ENCODE measurements at regions not wholly inside any gene's neighbourhood (a gene's known extent, or its start where the extent isn't known, plus 50 kb on each side); places are given as distances from the start of the nearest gene placed in this dataset.

DNA sequence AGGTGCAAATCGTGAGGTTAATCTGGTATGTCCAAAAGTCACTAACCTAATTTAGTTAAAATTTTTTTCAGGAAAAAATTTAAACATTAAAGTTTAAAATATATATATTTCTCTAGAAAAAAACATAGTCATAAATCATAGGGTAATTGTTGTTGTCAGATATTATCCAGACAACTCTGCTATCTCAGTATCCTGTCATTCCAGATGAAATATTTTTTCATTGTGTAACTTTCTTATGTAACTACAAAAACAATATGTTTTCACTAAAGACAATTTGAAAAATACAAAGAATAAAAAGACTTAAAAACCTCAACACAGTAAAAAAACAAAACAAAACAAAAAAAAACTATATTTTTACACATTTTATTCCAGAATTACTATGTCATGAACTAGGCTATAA is 57.6 kb downstream of the TENT5A start:
- no peak for DNase-seq (ENCODE audit: low spot score)

DNA sequence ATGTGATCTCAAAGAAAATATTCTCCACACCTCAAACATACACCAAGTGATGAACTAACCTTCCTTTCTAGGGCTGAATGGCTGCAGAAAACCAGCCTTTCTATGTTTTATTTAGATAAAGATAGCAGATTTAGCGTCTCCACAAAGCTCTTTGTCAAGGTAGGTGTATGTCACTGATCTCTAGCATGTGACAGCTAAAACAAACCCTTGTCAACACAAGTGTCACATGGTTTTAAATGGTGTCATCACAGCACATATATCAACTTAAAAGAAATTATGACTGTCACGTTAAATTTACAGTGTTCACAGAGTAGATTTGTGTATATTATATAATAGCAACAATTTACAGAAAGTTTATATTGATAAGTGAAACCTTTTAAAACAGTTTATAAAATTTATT is 58.3 kb downstream of the TENT5A start:
- DNase-seq (ENCODE audit: low spot score) = no peak

- no peak for DNase-seq (ENCODE audit: low spot score)
Measured at GRCh38 chr6:81693266-81693665, 59.2 kb downstream of the TENT5A start.

GRCh38 chr6:81690073-81690472 is 62.4 kb downstream of the TENT5A start:
- DNase-seq (ENCODE audit: low spot score) = no peak

- DNase-seq (ENCODE audit: low spot score) = no peak
Measured at GRCh38 chr6:81689580-81689979, 62.9 kb downstream of the TENT5A start.

DNA sequence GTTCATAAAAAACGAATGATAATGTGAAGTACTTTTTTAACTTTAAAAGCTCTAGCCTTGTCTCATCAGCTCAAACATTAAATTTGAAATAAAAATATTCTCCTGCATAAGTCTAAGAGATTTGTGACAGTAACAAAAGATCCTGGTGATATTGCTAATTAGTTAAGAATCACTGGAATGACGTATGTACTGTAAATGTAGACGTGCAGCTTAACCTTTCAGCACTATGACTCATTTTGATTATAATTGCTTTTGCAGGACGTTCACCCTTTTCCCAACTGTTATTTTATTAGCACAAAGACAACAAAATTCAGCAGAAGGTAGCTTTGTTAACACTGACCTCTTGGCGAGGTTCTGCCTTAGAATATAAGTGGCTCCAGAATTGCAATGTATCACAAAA is 68.6 kb downstream of the TENT5A start:
- no peak for DNase-seq (ENCODE audit: low spot score)

- DNase-seq (ENCODE audit: low spot score) = no peak
Measured at GRCh38 chr6:81682858-81683620, 69.4 kb downstream of the TENT5A start.

DNA sequence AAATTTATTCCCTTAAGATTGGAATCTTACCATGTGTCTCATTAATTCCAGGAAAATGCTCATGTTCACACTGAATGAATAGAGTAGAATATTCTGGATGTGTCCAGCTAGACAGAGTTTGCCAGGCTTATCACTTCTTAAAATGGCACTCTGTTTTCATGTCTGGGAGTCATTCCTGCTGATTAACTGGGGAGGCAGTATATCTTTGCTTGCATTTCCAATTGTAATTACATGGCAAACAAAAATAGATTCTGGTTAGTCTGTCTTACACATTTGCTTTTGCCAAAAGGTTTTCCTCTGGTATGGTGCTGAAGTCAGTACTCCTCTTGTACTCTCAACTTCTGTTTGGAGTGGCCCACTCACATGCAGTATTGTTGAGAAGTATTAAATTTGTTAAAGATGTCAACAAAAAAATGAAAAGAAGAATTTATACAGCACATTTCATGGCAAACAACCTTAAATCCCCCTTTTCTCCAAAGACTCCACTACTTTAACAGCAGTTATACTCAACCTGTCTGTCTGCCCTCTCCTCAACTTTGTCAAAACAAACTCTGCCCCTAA is 70.2 kb downstream of the TENT5A start:
- DNase-seq (ENCODE audit: low spot score) = no peak

DNA sequence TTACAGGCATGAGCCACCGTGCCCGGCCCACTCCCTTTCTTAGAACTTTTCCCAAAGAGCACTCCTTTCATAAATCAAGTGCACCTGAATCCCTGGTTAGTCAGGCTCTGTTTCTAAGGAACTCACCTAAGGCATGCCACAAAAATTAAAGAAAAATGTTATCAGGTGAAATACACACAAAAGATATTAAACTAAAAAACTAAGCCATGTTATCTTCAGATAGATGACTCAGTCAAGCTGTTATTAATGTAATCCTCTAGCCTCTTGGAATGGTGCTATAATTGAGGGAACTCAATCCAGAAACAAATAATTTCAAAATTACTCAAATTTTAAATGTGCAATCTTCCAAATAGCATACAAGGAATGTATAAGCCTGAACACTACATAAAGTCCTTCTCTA is 83.0 kb downstream of the TENT5A start:
- no peak for DNase-seq (ENCODE audit: low spot score)

DNA sequence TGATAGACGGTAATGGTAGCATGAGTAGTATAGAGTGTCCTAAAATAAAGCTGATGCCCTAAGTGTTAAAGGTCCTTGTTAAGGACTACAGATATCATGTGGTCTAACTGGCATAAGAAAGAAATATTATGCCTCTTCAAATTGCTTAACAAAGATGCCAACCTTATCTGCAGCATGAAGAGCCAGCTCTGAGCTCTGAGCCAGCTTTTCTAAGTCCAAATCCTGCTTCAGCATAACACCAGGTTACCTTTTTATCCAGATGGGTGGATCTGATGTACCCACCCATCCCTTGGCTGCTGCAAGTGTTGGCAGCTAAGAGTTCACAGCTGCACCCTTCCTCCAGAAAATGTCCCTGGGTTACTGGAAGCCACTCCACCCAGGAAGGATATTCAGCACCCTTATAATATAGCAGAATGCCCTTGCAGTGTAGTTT is 83.8 kb downstream of the TENT5A start:
- DNase-seq (ENCODE audit: low spot score) = no peak

GRCh38 chr6:81666481-81666880 is 86.0 kb downstream of the TENT5A start:
- no peak for DNase-seq (ENCODE audit: low spot score)

- DNase-seq (ENCODE audit: low spot score) = no peak
Measured at GRCh38 chr6:81656231-81656630, 96.2 kb downstream of the TENT5A start.

GRCh38 chr6:81655696-81656095 is 96.8 kb downstream of the TENT5A start:
- no peak for DNase-seq (ENCODE audit: low spot score)

DNA sequence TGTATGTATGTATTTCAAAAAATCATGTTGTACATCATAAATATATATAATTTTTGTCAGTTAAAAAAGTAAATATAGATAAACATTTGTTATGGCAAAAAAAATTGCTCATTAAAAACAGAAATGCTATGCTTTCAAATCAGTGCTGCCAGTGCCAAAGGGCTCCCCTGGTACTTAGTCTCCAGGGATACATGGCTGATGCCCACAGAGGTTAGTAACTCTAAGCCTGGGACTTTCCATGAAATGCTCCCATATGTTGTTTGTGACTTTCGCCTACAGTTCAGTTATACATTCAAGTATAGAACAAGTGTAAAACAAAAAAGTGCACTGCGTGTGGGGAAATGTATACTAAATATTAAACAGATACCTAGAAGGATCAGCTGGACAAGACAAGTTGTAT is 104.0 kb downstream of the TENT5A start:
- no peak for DNase-seq (ENCODE audit: low spot score)

- no peak for DNase-seq (ENCODE audit: low spot score)
Measured at GRCh38 chr6:81643156-81643555, 109.3 kb downstream of the TENT5A start.

- no peak for DNase-seq (ENCODE audit: low spot score)
Measured at GRCh38 chr6:81640891-81641290, 111.6 kb downstream of the TENT5A start.

- DNase-seq (ENCODE audit: low spot score) = no peak
Measured at GRCh38 chr6:81640126-81640525, 112.4 kb downstream of the TENT5A start.

DNA sequence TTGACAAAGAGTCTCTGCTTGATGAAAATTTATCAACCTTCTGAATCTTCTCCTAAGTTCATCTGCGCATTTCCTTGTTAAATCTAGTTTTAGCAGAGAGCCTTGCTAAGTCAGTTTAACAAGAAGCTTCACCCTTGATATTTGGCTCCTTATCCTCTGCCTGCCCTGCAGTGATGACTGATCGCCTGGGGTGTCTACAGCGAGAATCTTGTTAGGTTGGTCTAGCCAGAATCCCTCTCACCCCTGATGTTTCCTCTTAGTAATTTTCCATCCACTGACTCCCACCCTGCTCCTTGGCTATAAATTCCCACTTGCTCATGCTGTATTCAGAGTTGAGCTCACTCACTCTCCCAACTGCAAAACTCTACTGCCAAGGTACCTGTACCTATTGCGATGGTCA is 114.1 kb downstream of the TENT5A start:
- peak; percentile 17 for DNase-seq (ENCODE audit: low spot score)

DNA sequence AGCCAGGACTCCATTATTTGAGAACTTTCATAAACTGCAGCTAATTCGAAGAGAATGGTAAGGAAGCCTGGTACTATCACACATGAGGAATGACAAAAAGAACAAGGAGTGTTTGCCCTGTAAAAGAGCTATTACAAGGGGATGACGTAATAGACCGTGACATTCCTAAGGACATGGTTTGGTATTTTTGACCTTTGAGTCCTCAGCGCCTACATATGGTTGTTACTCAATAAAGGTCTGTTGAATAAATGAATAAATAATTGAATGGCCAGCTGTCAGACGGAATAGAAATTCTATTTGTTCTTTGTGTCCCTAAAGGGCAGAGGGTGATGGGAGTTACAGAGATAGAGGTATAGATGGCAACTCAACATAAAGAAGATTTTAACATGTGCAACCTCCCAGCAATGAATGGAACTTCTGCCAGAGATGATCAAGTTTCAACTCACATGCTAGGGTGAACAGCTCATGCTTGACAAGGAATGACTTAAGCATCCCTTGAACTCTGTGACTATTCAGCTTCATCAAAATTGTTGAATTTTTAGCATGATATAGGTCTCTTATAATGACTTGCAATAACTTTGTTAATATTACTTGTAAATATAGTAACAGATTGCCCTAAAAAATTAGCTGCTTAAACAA is 115.4 kb downstream of the TENT5A start:
- no peak for DNase-seq (ENCODE audit: low spot score)

GRCh38 chr6:81634155-81634880 is 118.2 kb downstream of the TENT5A start:
- DNase-seq (ENCODE audit: low spot score) = no peak

- DNase-seq (ENCODE audit: low spot score) = no peak
Measured at GRCh38 chr6:81633391-81633790, 119.1 kb downstream of the TENT5A start.

DNA sequence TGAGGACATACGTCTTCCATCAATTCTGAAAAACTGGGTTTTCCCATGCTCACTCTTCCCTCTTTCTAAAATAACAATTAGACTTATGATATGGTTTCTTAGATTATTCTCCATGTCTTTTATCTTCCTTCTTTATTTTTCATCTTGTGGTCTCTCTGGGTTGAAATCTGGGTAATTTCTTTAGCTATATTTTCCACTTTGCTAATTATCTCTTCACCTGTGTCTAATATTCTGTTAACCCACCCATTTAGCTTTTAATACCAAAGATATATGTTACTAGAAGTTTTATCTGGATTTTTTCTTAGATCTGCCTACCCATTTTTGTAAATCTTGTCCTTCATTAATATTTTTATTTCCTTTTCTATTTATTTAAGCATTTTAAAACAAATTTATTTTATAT is 121.8 kb downstream of the TENT5A start:
- no peak for DNase-seq (ENCODE audit: low spot score)
